ENCODE measurements at regions not wholly inside any gene's neighbourhood (a gene's known extent, or its start where the extent isn't known, plus 50 kb on each side); places are given as distances from the start of the nearest gene placed in this dataset.

GRCh38 chr13:95357875-95358274 lies 56.6 kb upstream of the ABCC4 start (continued):
- TF ChIP-seq CBX1 (IDR thresholded peaks at IDR 0.05; ENCODE audit: low read depth), result no peak
- TF ChIP-seq ZC3H11A (IDR thresholded peaks at IDR 0.05; ENCODE audit: low read depth, low read length), result no peak
- no peak for TF ChIP-seq THRA (IDR thresholded peaks at IDR 0.05)
- no peak for TF ChIP-seq KLF1 (tag; IDR thresholded peaks at IDR 0.05)
- TF ChIP-seq ZNF444 (CRISPR knock-in tag; IDR thresholded peaks at IDR 0.05), result no peak
- TF ChIP-seq PTRF (tag; IDR thresholded peaks at IDR 0.05), result peak; percentile 81
- TF ChIP-seq ZNF165 (CRISPR knock-in tag; IDR thresholded peaks at IDR 0.05; ENCODE audit: borderline replicate concordance), result no peak
- TF ChIP-seq ZNF263 (CRISPR knock-in tag; IDR thresholded peaks at IDR 0.05; ENCODE audit: borderline replicate concordance), result no peak
- TF ChIP-seq ZNF398 (CRISPR knock-in tag; IDR thresholded peaks at IDR 0.05), result no peak
- no peak for TF ChIP-seq NRF1 (conservative IDR thresholded peaks at IDR 0.05 in 1 of 2, IDR thresholded peaks at IDR 0.05 in 1 of 2)
- peak; percentile 91 for TF ChIP-seq ZNF592 (IDR thresholded peaks at IDR 0.05)
- TF ChIP-seq BCL6 (CRISPR knock-in tag; IDR thresholded peaks at IDR 0.05), result 0 out of 2 replicates have a peak, but pooled peaks have one; percentile 29
- TF ChIP-seq ZNF316 (IDR thresholded peaks at IDR 0.05), result no peak
- TF ChIP-seq MCM5 (IDR thresholded peaks at IDR 0.05; ENCODE audit: low read depth), result no peak
- TF ChIP-seq MAZ (CRISPR knock-in tag; conservative IDR thresholded peaks at IDR 0.05 in 1 of 2, IDR thresholded peaks at IDR 0.05 in 1 of 2), result peak in 1 of 2 experiments; percentile 47; a peak in 1 of 4 replicates
- 0 out of 2 replicates have a peak, but pooled peaks have one; percentile 58 for TF ChIP-seq SMAD3 (CRISPR knock-in tag; conservative IDR thresholded peaks at IDR 0.05)
- no peak for TF ChIP-seq NFYB (IDR thresholded peaks at IDR 0.05; ENCODE audit: extremely low read depth, insufficient read length)
- peak; percentile 82 for TF ChIP-seq PTTG1 (tag; IDR thresholded peaks at IDR 0.05; ENCODE audit: low read depth)
- TF ChIP-seq TEAD1 (CRISPR knock-in tag; IDR thresholded peaks at IDR 0.05), result peak in 1 of 2 experiments; percentile 70; a peak in 1 of 4 replicates
- TF ChIP-seq SUPT5H (IDR thresholded peaks at IDR 0.05), result no peak
- no peak for TF ChIP-seq CREB3L1 (IDR thresholded peaks at IDR 0.05; ENCODE audit: borderline replicate concordance, low read depth)
- peak; percentile 50; the same call in 1 of the 2 replicates for TF ChIP-seq ZNF354B (CRISPR knock-in tag; IDR thresholded peaks at IDR 0.05)
